ENCODE measurements at regions not wholly inside any gene's neighbourhood (a gene's known extent, or its start where the extent isn't known, plus 50 kb on each side); places are given as distances from the start of the nearest gene placed in this dataset.

DNA sequence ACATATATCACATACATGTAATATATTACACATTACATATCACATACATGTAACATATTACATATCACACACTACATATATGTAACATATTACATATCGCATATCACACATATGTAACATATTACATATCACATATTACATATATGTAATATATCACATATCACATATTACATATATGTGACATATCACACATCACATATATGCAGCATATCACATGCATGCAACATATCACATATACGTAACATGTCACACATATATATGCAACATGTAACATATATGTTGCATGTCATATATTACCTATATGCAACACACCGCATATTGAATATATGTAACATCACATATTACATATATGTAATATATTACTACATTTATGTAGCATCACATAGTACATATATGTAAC, 211.2 kb downstream of the ARL6IP6 start:
- no peak for TF ChIP-seq CTCF (IDR thresholded peaks at IDR 0.05)
- no peak for TF ChIP-seq POLR2A (IDR thresholded peaks at IDR 0.05)
